HG03135 (cell line): ENCODE measurements at regions not wholly inside any gene's neighbourhood (a gene's known extent, or its start where the extent isn't known, plus 50 kb on each side); places are given as distances from the start of the nearest gene placed in this dataset.
"Not testable (repeated sequence)": the region's sequence is repeated elsewhere in the genome, so short reads cannot be mapped to it uniquely, and the experiment has no call there.

Source experiments
- ATAC-seq: cut with Tn5 transposase; IDR thresholded peaks from one replicate; pipeline ENCODE4 v1.9.1; 2021; ENCODE audit warnings: mild to moderate bottlenecking, moderate library complexity; ENCODE audit not compliant: unreplicated experiment

DNA sequence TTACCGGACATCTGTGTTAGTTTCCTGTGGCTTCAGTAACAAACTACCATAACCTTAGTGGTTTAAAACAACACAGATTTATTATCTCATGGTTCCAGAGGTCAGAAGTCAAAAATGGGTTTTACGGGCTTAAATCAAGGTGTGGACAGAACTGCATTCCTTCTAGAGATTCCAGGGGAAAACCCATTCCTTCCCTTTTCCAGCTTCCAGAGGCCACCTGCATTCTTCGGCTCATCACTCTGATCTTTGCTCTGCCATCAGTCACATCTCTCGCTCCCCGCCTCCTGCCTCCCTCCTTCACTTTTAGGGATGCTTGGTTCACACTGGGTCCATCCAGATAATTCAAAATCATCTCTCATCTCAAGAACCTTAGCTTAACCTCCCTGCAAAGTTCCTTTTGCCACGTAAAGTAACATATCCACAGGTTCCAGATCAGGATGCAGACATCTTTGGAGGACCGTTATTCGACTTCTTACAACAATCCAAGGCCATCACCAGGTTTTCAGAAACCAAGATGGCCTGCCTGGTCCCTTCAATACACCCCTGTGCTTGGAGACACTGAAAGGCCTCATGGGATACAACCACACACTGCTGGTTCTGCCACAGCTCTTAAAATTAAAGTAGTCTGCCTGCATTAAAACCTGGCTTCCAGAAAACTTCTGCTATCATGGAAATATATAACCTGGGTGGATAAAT lies 225.9 kb upstream of the MYO3A start:
- no peak for ATAC-seq

DNA sequence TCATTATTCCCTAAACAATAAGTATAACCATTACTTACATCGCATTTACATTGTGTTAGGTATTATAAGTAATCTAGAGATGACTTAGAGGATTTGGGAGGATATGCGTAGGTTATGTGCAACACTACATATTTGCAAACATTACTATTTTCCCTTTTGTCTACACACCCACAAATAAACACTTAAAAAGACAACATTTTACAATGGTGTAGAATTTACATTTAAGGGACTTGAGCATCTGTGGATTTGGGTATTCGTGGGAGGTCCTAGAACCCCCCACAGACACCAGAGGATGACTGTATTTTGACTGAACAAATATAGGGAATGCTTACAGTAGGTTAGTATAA lies 220.2 kb upstream of the MYO3A start:
- ATAC-seq, result no peak

DNA sequence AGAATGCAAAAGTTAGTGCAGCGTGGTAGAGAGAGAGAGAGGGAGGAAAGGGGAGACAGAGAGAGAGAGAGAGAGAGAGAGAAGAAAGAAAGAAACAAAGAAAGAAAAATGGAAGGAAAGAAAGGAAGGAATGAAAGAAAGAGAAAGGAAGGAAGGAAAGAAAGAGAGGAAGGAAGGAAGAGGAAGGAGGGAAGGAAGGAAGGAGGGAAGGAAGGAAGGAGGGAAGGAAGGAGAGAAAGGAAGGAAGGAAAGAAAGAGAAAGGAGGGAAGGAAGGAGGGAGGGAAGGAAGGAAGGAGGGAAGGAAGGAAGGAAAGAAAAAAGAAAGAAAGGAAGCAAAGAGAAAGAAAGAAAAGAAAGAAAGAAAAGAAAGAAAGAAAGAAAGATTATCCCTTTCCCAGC lies 209.8 kb upstream of the MYO3A start:
- no peak for ATAC-seq

DNA sequence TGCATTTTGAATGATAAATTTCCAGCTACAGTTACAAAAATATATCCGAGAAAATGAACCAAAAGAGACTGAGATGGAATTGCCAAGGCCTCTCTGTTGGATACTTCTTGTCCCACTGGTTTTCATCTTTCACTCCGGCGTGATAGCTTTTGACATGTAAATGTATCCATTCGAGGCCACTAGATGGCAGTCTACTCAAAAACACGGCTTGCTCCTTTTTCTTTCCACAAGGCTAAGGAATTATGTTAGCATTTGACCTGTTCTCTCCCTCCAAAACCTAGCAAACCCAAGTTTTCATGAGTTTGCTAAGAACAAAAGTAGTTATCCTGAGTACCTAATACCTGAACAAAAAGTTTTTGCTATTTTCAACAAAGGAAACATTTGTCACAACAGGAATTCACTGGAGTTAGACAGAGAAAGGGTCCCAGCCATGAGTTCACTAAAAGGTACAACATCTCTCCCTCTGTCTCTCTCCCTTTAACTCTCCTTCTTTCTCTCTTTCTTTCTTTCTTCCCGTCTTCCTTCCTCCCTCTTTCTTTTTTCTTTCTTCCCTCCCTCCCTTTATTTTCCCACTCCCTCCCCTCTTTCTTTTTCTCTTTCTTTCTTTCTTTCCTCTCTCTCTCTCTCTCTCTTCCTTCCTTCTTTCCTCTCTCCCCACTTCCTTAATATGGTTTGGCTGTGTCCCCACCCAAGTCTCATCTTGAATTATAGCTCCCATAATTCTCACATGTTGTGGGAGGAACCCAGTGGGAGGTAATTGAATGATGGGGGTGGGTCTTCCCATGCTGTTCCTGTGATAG lies 207.9 kb upstream of the MYO3A start:
- ATAC-seq, result peak; percentile 76

DNA sequence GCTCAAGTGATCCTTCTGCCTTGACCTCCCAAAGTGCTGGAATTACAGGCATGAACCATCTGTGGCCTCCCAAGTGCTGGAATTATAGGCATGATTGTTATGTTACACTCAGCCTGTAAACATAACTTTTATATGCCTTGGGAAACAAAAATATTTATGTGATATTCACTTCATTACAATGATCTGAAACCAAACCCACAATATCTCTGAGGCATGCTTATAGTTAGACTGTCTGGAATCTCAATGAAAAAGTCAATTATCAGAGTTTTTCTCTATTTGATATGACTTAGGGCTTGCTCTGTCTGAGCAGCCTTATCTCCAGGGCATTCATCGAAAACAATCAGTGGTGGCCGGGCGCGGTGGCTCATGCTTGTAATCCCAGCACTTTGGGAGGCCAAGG lies 195.3 kb upstream of the MYO3A start:
- ATAC-seq, result no peak

DNA sequence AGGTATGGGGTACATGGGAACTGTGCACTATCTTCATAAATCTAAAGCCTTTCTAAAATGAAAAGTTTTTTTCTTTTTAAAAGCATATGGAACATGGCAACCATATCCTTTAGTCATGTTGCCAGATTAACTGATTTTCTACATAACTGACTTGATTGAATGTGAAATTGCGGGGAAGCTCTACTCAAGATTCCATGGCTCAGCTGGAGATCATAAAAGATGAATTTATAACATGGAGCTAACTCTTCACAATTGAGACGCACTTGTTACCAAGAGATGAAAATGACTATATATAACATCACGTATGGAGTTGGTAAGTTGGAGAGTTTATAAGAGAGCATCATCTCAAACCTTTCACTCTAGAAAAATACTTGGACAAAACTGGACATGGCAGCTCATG lies 190.2 kb upstream of the MYO3A start:
- ATAC-seq, result no peak

DNA sequence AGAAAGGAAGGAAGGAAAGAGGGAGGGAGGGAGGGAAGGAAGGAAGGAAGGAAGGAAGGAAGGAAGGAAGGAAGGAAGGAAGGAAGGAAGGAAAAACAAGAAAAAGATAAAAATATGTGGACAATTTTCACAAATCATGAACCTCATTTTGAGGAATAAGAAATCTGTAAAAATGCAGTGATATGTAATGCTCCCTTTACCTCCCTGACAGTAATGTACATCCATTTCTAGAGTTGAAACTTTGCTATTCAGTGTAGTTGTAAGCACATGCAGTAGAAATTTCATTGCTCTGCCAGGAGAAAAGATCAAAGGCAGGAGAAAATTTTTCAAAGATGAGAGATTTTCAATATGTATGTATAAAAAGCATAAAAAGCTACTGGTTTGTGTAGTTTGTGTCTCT lies 189.5 kb upstream of the MYO3A start:
- no peak for ATAC-seq

DNA sequence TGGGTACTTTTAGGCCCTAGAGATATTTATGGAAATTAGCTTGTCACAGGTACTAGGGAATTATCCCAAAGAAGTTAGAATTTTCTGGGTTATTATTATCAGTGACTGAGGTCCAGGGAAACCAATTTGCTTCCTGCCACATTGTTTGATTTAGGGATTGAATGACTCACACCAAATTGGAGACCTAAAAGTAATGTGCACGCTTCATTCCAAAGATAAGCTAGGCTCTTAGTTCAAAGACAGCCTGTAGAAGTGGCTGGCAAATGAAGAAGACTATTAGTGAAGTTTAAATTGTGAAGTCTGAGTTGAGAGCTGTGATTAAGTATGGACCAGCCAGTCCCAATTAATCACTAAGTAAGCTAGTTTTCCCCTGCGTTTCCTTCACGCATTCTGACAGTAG lies 188.1 kb upstream of the MYO3A start:
- ATAC-seq, result no peak

DNA sequence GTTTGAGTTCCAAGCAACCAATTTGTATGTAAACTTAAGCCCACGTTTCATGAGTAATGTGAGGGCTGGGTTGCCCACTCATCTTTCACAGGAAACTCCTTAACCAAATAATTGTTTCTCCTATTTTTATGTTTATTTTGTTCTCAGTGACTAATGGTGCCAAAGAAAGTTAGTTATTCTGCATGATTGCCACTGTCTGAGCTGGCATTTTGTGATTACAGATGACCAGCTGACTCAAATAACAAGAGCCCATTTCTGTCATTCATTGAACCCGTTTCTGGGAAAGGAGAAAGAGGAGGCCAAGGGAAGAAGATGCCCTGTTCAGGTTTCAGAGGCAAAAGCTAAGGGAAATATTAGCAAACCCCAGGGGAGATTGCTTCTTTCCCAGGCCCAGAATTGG lies 186.9 kb upstream of the MYO3A start:
- no peak for ATAC-seq

DNA sequence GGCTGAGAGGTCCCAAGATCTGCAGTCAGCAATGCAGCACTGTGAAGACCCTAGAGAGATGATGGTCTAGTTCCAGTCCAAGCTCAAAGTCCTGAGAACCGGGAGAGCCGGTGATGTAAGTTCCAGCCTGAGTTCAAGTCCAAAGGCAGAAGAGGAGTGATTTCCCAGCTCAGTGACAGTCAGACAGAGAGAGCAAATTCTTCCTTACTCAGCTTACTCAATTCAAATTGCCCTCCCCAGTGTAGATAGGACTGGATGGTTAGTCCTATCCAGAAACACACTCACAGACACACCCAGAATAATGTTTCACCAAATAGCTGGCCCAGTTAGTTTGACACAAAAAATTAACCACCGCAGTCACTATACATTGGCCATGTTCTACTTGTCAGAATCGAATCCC lies 185.5 kb upstream of the MYO3A start:
- ATAC-seq, result no peak

DNA sequence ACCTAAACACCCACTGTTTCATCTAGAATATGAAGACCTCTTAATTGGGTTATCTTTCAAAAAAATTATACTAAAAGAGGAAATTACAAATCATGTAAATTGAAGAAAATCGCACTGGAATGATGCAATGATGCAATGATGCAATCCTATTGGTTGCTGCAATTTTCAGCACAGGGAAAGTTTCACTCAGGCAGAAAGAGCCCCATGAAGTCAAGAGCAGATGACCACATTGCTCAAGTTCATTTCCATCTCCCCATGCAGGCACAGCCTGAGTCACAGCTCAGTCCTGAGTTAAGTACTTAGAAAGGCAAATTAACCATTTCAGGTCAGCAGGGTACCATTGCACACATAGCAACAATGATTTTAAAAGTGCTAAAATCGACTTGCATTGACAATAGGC lies 180.3 kb upstream of the MYO3A start:
- no peak for ATAC-seq

DNA sequence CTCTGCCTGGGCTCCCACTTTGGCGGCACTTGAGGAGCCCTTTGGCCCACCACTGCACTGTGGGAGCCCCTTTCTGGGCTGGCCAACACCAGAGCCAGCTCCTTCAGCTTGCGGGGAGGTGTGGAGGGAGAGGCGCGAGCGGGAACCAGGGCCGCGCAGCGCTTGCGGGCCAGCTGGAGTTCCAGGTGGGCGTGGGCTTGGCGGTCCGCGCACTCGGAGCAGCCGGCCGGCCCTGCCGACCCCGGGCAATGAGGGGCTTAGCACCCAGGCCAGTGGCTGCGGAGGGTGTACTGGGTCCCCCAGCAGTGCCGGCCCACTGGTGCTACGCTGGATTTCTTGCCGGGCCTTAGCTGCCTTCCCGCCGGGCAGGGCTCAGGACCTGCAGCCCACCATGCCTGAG lies 178.2 kb upstream of the MYO3A start:
- not testable (repeated sequence) for ATAC-seq

DNA sequence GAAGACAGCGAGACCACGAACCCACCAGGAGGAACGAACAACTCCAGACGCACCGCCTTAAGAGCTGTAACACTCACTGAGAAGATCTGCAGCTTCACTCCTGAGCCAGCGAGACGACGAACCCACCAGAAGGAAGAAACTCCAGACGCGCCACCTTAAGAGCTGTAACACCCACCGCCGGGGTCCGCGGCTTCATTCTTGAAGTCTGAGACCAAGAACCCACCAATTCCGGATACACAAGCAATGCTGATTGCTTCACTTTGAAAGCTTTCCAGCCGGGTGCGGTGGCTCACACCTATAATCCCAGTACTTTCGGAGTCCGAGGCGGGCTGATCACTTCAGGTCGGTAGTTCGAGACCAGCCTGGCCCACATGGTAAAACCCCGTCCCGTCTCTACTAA lies 177.2 kb upstream of the MYO3A start:
- ATAC-seq, result no peak

DNA sequence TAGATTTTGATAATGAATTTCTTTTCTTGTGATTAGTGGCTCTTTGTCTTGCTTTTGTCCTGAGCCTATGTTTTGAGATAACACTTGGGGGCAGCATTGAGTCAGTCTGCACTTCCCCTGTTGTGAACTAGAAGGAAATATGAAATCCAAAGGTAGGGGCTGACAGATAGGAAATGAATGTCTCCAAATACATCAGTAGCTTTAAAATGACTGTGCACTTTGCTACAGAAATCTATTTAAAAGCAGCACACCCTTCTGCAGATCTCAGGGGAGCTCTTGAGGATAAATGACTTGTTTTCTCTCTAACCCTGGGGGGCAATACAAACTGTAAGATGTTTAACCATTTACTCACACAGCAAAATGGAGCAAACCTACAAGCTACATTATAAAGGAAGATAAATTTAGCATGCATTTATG lies 176.0 kb upstream of the MYO3A start:
- no peak for ATAC-seq

DNA sequence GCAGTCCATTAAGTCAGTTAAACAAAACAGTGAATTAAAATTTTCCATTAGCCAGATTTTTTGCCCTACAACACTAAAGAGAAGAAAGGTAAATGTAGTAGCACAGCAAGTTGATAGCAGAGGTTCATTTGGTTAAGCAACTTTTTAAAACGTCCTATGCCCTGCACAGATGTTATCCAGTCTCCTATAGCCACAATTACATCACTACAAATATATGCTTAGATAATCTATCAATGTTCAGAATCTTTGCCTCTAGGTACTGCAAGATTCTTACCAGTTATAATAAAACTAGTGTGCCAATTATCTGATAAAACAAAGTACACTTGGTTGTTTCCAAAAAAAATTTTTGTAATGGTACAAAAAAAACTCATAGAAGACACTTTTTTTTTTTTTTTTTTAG lies 175.5 kb upstream of the MYO3A start:
- no peak for ATAC-seq

DNA sequence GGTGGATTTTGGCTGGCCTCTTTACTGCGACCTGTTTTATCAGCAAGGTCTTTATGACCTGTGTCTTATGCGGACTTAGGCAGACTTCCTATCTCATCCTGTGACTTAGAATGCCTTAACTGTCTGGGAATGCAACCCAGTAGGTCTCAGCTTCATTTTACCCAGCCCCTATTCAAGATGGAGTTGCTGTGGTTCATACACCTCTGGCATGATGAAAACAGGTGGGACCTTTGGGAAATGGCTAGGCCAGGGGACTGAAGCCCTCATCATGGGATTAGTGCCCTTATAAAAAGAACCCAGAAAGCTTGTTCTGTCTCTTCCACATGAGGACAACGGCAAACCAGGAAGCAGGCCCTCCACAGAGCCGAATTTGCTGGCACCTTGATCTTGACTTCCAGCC lies 172.1 kb upstream of the MYO3A start:
- ATAC-seq, result no peak

DNA sequence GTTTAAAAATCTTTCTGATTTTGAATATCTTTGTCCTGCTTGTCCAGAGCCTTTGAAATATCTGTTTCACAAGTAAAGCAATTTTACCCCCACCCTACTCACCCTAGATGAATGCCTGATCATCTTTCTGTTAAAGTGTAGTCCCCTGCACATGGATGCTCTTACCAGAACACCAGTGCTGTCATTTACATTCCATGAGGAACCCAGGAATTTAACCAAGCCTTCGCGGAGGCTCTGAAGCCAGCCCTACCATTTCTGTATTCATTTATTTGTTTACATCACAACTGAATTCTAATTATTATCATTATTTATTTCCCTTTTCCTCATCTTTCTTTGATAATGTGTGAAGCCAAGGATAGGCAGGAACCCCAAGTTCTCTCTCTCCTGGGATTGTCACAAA lies 167.8 kb upstream of the MYO3A start:
- no peak for ATAC-seq

DNA sequence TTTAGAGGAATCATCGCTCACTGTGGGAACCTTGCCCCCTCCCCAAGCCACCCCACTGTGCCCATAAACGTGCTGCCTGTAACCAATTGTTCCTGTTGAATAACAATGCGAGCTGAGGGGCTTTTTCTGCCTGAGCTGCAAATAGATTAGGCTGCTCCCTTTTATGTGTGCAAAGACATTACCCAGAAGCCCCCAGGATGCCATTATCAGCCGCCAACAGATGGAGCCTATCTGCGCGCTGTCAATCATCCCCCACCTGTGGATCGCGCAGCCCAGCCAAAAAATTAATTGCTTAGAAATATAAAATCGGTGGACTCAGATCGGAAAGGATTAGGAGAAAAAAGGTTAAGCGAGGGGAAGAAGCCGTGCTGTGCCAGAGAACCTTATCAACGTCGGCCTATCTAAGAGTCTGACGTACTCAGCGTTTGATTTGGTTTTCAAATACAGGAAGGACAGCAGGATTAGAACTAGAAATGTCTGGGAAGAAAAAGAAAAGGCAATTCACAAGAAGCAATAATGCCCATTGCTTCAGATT lies 167.3 kb upstream of the MYO3A start:
- no peak for ATAC-seq

DNA sequence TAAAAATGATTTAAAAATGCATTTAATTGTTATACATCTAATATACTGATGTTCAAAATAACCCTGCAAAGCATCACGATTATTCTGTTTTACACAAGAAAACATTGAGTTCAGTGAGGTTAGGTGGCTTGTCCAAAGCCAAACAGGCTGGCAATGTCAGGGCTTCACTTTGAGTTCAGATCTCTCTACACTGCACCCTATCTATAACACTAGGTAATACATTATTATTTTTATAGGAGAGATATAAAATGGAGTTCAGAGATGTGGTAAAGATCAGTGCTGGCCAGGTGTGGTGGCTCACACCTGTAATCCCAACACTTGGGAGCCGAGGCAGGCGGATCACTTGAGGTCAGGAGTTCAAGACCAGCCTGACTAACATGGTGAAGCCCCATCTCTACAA lies 165.9 kb upstream of the MYO3A start:
- no peak for ATAC-seq

DNA sequence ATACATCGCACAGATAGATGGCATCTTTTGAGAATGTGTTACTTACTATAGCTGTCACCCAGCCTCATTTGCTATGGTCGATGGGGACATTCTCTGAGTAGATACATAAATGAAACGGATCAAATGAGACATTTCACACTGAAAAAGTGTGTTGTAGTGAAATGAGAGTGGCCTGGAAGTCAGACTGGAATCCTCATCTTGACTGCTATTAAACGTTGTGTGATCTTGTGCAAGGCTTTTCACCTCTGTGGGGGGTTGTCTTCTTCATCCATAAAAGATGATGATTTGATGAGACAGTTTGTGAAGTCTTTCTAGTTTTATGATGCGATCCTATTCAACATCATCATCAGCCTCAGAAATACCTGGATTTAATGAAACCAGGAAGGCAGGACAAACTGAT lies 155.4 kb upstream of the MYO3A start:
- ATAC-seq, result no peak

DNA sequence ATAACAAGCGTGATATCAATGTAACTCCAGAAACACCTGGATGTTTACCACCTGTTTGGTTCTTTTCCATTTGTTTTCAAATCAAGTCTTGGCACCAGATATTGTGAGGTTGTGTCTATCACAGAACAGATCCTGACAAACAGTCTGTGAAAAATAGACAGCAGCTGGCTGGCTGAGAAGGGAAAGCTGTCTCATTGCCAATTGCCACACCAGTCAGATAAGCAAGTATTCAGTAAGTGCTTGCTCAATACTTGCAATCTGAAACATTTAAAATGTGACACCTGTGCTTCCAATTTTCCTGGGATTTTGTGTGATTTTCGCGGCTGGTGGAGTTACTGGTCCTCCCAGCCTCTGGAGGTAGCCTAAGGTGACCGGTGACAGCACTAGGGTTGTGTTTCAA lies 147.9 kb upstream of the MYO3A start:
- ATAC-seq, result no peak

DNA sequence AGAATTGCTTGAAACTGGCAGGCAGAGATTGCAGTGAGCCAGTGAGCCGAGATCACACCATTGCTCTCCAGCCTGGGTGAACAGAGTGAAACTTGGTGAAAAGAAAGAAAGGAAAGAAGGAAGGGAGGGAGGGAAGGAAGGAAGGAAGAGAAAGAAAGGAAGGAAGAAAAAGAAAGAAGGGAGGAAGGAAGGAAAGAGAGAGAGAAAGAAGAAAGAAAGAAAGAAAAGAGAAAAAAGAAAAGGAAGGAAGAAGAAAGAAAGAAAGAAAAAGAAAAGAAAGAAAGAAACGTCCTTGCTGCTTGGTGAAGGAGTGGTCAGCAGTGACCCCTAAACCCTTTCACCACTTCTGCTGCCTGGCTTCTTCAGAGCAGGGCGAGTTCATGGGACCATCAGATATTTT lies 147.1 kb upstream of the MYO3A start:
- no peak for ATAC-seq
